ENCODE measurements at regions not wholly inside any gene's neighbourhood (a gene's known extent, or its start where the extent isn't known, plus 50 kb on each side); places are given as distances from the start of the nearest gene placed in this dataset.

- TF ChIP-seq CTCF (conservative IDR thresholded peaks at IDR 0.05; ENCODE audit: low read length) (no peak), EZH2phosphoT487 (IDR thresholded peaks at IDR 0.05; ENCODE audit: borderline replicate concordance) (no peak)
Observed at GRCh38 chr3:83482402-83483070, 1476.3 kb upstream of the CADM2 start.
